HepG2 (cell line): ENCODE measurements at regions not wholly inside any gene's neighbourhood (a gene's known extent, or its start where the extent isn't known, plus 50 kb on each side); places are given as distances from the start of the nearest gene placed in this dataset.

Source experiments
- ATF2 ChIP-seq: sonication (generic); formaldehyde crosslinking; IDR thresholded peaks from 2 replicates; pipeline ENCODE4 v1.4.0; 2020; ENCODE audit warnings: missing genetic modification reagents
- ELF4 ChIP-seq: sonication (generic); formaldehyde crosslinking; IDR thresholded peaks from 2 replicates; pipeline ENCODE4 v1.5.0; 2020; ENCODE audit warnings: missing genetic modification reagents, mild to moderate bottlenecking, moderate library complexity, borderline replicate concordance
- IRX3 ChIP-seq: sonication (generic); formaldehyde crosslinking; IDR thresholded peaks from 2 replicates; pipeline ENCODE4 v1.8.1; 2023; ENCODE audit warnings: mild to moderate bottlenecking, low read depth, missing genetic modification reagents, borderline replicate concordance
- MXD3 ChIP-seq: IDR thresholded peaks from 2 replicates; pipeline ENCODE4 v1.6.1; 2016; ENCODE audit warnings: mild to moderate bottlenecking, missing biosample characterization, missing genetic modification reagents
- NCOA5 ChIP-seq: sonication (generic); formaldehyde crosslinking; IDR thresholded peaks from 2 replicates; pipeline ENCODE4 v1.4.0; 2020; ENCODE audit warnings: missing genetic modification reagents
- NFE2L1 ChIP-seq: sonication (generic); formaldehyde crosslinking; IDR thresholded peaks from 2 replicates; pipeline ENCODE4 v1.4.0; 2020; ENCODE audit warnings: missing genetic modification reagents, mild to moderate bottlenecking, borderline replicate concordance
- NFE2L2 ChIP-seq: fragments of 150-350 bp; IDR thresholded peaks from 2 replicates; pipeline ENCODE4 v1.6.1; 2014; ENCODE audit warnings: low read length
- SIN3B ChIP-seq: fragments of 150-350 bp; IDR thresholded peaks from 2 replicates; pipeline ENCODE4 v1.6.1; 2014; ENCODE audit warnings: low read length
- ZBTB46 ChIP-seq: sonication (generic); formaldehyde crosslinking; IDR thresholded peaks from 2 replicates; pipeline ENCODE4 v1.4.0; 2020; ENCODE audit warnings: mild to moderate bottlenecking, missing genetic modification reagents, borderline replicate concordance
- ZFP90 ChIP-seq: sonication (generic); formaldehyde crosslinking; IDR thresholded peaks from 2 replicates; pipeline ENCODE4 v1.8.0; 2022; ENCODE audit warnings: missing genetic modification reagents, mild to moderate bottlenecking, inconsistent platforms, borderline replicate concordance
- ZGPAT ChIP-seq: IDR thresholded peaks from 2 replicates; pipeline ENCODE4 v1.6.1; 2016; ENCODE audit warnings: mild to moderate bottlenecking
- ZNF142 ChIP-seq: sonication (generic); formaldehyde crosslinking; IDR thresholded peaks from 2 replicates; pipeline ENCODE4 v1.4.0; 2020; ENCODE audit warnings: missing genetic modification reagents
- ZNF362 ChIP-seq: sonication (generic); formaldehyde crosslinking; IDR thresholded peaks from 2 replicates; pipeline ENCODE4 v1.4.0; 2020; ENCODE audit warnings: missing genetic modification reagents, mild to moderate bottlenecking, borderline replicate concordance
- ZNF552 ChIP-seq: sonication (generic); formaldehyde crosslinking; IDR thresholded peaks from 2 replicates; pipeline ENCODE4 v1.9.0; 2022; ENCODE audit warnings: missing genetic modification reagents, mild to moderate bottlenecking, borderline replicate concordance
- ZNF652 ChIP-seq: IDR thresholded peaks from 2 replicates; pipeline ENCODE4 v1.6.1; 2016; ENCODE audit warnings: low read depth, borderline replicate concordance
- ZNF883 ChIP-seq: sonication (generic); formaldehyde crosslinking; IDR thresholded peaks from 2 replicates; pipeline ENCODE4 v1.5.1; 2020; ENCODE audit warnings: mild to moderate bottlenecking, missing genetic modification reagents; ENCODE audit errors: not compliant biosample characterization
- ZSCAN30 ChIP-seq: sonication (generic); formaldehyde crosslinking; IDR thresholded peaks from 2 replicates; pipeline ENCODE4 v1.5.0; 2020; ENCODE audit warnings: mild to moderate bottlenecking, missing genetic modification reagents

- TF ChIP-seq ZNF142 (no peak), NFE2L2 (no peak), ZBTB46 (CRISPR knock-in tag) (no peak), ZNF362 (no peak), ZNF552 (CRISPR knock-in tag) (no peak), NCOA5 (CRISPR knock-in tag) (no peak), NFE2L1 (CRISPR knock-in tag) (no peak), ZGPAT (CRISPR knock-in tag) (peak; percentile 56; the same call in 1 of the 2 replicates), ZFP90 (no peak), ELF4 (CRISPR knock-in tag) (no peak), ZNF883 (CRISPR knock-in tag) (no peak), MXD3 (CRISPR knock-in tag) (no peak), ZNF652 (no peak), SIN3B (no peak), ATF2 (CRISPR knock-in tag) (no peak), IRX3 (CRISPR knock-in tag) (no peak), ZSCAN30 (CRISPR knock-in tag) (no peak)
Observed at GRCh38 chr17:72569148-72569946, 448.5 kb downstream of the SOX9 start (continued).
